GM12891 (cell line): ENCODE measurements at regions not wholly inside any gene's neighbourhood (a gene's known extent, or its start where the extent isn't known, plus 50 kb on each side); places are given as distances from the start of the nearest gene placed in this dataset.

Experiments used
- POLR2A ChIP-seq: IDR thresholded peaks from 2 replicates; pipeline ENCODE4 v1.6.1; 2011; ENCODE audit warnings: low read depth, low read length, control low read depth
- TAF1 ChIP-seq: IDR thresholded peaks from 2 replicates; pipeline ENCODE4 v1.6.1; 2011; ENCODE audit warnings: low read depth, low read length, control low read depth

DNA sequence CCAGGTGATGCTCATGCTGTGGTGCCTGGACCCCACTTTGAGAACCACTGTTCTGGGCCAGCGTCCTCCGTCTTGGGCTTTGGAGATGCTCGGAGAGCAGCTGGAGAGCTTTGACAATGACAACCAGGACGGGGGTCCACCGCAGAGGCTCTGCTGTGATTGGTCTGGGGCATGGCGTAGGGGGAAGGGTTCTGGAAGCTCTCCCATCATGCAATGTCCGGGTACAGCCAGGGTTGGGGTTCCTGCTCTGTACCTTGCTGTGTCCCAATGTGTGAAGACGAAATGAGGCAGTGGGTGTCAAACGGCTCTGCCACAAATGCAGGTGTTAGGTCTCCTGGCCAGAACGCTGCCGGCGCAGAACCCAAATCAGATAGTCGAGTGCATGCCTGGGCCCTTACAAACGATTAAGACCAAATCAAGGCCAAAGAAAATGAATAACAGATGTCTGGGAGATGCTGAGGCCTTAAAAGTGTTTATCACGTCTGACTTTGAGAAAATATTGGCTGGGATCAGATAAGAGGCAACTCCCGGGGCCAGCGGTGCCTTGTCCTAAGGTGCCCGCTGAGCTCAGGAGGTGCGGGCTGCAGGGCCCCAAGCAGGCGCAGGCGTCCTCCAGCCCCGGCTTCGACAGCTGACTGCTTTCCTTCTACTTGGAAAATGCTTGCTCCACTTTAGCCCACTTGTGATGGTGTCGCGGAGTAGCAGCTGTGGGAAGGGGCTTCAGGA lies 117.2 kb downstream of the VAPA start:
- no peak for TF ChIP-seq TAF1
- no peak for TF ChIP-seq POLR2A
